Ishikawa (cell line): ENCODE measurements at regions not wholly inside any gene's neighbourhood (a gene's known extent, or its start where the extent isn't known, plus 50 kb on each side); places are given as distances from the start of the nearest gene placed in this dataset.

ENCODE experiments used
- CEBPB ChIP-seq: IDR thresholded peaks from 2 replicates; pipeline ENCODE4 v1.6.1; 2012
- CREB1 ChIP-seq: IDR thresholded peaks from 2 replicates; pipeline ENCODE4 v1.6.1; 2012; ENCODE audit warnings: low read depth
- EGR1 ChIP-seq: IDR thresholded peaks from 2 replicates; pipeline ENCODE4 v1.6.1; 2012
- EP300 ChIP-seq: IDR thresholded peaks from 2 replicates; pipeline ENCODE4 v1.6.1; 2012; ENCODE audit warnings: borderline replicate concordance
- NFIC ChIP-seq: IDR thresholded peaks from 2 replicates; pipeline ENCODE4 v1.6.1; 2012
- RAD21 ChIP-seq: IDR thresholded peaks from 2 replicates; pipeline ENCODE4 v1.6.1; 2012; ENCODE audit warnings: low read depth
- TAF1 ChIP-seq: IDR thresholded peaks from 2 replicates; pipeline ENCODE4 v1.6.1; 2012; ENCODE audit warnings: low read depth, mild to moderate bottlenecking
- TCF12 ChIP-seq: IDR thresholded peaks from 2 replicates; pipeline ENCODE4 v1.6.1; 2012; ENCODE audit warnings: low read depth
- TEAD4 ChIP-seq: IDR thresholded peaks from 2 replicates; pipeline ENCODE4 v1.6.1; 2012
- TF ChIP-seq, protein P1 (sequence below): IDR thresholded peaks from 2 replicates; pipeline ENCODE4 v1.6.1; 2012
- TF ChIP-seq, protein P2 (sequence below): IDR thresholded peaks from 2 replicates; pipeline ENCODE4 v1.6.1; 2012
- TF ChIP-seq, protein P3 (sequence below): IDR thresholded peaks from 2 replicates; pipeline ENCODE4 v1.6.1; 2012; ENCODE audit warnings: low read depth, mild to moderate bottlenecking

DNA sequence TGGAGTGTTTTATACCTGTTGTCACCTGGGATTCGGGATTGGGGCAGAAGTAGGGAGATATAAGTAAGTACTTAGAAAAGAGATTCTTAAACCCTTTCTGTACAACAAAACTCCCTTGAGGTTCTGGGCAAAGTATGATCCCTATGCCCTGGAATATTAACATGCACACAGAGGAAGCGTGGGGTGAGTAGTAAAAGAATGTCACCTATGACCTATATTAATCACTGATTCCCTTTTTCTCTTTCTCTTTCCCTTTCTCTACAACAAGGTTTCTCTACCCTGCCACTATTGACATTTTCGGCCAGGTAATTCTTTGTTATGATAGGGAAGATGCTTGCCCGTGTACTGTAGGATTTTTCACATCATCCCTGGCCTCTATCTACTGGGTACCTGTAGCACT is 209.7 kb upstream of the PLET1 start:
- no peak for TF ChIP-seq EGR1
- TF ChIP-seq, protein P1, sequence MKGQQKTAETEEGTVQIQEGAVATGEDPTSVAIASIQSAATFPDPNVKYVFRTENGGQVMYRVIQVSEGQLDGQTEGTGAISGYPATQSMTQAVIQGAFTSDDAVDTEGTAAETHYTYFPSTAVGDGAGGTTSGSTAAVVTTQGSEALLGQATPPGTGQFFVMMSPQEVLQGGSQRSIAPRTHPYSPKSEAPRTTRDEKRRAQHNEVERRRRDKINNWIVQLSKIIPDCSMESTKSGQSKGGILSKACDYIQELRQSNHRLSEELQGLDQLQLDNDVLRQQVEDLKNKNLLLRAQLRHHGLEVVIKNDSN = no peak
- no peak for TF ChIP-seq EP300
- no peak for TF ChIP-seq TAF1
- no peak for TF ChIP-seq CREB1
- TF ChIP-seq, protein P2, sequence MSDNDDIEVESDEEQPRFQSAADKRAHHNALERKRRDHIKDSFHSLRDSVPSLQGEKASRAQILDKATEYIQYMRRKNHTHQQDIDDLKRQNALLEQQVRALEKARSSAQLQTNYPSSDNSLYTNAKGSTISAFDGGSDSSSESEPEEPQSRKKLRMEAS = no peak
- no peak for TF ChIP-seq NFIC
- TF ChIP-seq, protein P3, sequence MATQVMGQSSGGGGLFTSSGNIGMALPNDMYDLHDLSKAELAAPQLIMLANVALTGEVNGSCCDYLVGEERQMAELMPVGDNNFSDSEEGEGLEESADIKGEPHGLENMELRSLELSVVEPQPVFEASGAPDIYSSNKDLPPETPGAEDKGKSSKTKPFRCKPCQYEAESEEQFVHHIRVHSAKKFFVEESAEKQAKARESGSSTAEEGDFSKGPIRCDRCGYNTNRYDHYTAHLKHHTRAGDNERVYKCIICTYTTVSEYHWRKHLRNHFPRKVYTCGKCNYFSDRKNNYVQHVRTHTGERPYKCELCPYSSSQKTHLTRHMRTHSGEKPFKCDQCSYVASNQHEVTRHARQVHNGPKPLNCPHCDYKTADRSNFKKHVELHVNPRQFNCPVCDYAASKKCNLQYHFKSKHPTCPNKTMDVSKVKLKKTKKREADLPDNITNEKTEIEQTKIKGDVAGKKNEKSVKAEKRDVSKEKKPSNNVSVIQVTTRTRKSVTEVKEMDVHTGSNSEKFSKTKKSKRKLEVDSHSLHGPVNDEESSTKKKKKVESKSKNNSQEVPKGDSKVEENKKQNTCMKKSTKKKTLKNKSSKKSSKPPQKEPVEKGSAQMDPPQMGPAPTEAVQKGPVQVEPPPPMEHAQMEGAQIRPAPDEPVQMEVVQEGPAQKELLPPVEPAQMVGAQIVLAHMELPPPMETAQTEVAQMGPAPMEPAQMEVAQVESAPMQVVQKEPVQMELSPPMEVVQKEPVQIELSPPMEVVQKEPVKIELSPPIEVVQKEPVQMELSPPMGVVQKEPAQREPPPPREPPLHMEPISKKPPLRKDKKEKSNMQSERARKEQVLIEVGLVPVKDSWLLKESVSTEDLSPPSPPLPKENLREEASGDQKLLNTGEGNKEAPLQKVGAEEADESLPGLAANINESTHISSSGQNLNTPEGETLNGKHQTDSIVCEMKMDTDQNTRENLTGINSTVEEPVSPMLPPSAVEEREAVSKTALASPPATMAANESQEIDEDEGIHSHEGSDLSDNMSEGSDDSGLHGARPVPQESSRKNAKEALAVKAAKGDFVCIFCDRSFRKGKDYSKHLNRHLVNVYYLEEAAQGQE = no peak
- no peak for TF ChIP-seq TCF12
- no peak for TF ChIP-seq RAD21
- no peak for TF ChIP-seq CEBPB
- no peak for TF ChIP-seq TEAD4
